GM19023 (cell line): ENCODE measurements at regions not wholly inside any gene's neighbourhood (a gene's known extent, or its start where the extent isn't known, plus 50 kb on each side); places are given as distances from the start of the nearest gene placed in this dataset.

Experiments used
- ATAC-seq: cut with Tn5 transposase; IDR thresholded peaks from one replicate; pipeline ENCODE4 v1.9.1; 2021; ENCODE audit warnings: mild to moderate bottlenecking, moderate library complexity; ENCODE audit not compliant: unreplicated experiment

DNA sequence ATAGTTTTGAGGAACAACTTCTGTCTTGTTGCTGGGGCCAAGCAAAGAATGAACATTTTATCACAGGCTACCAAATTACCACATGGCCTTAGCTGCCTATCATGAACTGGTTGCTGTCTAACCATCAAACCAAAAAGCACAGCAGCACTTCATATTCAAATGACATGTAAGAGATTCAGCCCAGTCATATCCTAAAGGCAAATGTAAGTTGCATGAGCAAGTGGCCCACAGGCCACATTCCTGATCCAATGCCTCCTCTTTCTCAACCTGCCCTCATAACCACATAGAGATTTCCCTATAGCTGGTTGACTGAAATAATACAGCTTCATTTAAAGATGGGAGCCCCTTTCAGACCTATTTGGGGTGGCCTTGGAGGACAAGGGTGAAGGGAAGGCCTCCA lies 572.3 kb downstream of the IRS1 start:
- no peak for ATAC-seq

DNA sequence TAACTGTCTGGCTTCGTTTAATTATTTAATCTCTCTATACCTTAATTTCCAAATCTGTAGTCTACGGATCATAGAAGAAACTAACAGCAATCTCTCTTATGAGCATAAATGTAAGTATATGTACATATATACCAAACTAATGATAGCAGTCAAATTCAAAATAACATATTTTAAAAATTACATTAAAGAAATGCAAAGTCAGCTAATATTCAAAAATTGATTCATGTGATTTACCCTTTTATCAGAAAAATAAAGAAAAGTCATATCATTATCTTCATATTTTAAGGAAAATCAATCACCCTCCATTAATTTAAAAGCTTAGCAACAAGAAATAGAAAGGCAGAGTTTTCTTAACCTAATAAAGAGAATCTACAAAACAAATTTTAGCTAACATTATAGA lies 575.9 kb downstream of the IRS1 start:
- no peak for ATAC-seq

DNA sequence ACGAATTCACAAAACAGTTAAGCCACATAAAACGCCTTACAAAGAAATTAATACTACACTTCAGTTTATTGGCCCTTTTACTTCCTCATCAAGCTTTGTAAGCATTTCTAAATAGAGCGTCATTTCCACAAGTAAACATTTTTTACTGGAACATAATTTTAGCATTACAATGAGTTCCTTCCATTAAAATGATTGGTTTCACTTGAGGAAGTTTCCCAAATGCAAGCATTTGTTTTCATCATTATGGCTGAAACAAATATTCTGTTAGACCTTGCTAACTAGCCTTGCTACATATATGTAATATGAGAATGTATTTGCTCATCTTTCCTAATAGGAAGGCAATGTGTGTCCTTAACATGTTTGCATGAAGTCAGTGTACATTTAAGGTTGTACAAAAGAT lies 579.1 kb downstream of the IRS1 start:
- ATAC-seq = no peak

DNA sequence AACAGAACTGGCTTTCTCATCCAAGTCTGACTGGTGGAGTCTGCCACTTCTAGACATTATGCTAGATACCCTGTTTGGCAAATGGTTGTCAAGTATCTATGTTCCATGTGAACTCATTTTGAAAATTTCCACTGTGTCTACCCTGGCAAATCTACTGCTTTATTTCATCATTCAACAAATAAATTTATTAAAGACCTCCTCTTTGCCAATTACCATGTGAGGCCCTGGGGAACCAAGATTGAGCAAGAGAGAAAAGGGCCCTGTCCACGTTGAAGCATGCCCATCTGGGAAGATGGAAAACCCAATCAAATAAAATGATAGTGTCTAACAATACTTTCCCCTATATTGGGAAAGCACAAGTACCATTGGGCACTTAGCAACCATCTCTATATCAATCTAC lies 582.4 kb downstream of the IRS1 start:
- ATAC-seq = no peak

DNA sequence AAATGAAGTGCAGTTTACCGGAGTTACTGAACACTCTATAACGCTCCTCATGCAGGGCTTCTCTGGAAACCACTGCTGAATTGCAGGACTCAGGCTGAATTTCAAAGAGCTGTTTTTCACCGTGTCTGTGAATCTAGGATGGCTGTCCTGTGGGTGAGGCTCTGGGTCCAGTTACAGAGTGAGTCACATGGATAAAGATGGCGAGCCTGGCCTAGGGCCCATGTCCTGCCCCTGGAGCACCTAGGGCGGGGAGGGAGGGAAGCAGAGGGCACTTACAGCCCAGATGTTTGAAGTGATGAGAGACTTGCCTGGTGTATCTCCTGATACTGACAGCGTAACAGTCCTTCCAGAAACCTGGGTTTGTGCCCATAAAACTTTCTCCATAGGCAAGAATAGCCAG lies 583.0 kb downstream of the IRS1 start:
- ATAC-seq = no peak

DNA sequence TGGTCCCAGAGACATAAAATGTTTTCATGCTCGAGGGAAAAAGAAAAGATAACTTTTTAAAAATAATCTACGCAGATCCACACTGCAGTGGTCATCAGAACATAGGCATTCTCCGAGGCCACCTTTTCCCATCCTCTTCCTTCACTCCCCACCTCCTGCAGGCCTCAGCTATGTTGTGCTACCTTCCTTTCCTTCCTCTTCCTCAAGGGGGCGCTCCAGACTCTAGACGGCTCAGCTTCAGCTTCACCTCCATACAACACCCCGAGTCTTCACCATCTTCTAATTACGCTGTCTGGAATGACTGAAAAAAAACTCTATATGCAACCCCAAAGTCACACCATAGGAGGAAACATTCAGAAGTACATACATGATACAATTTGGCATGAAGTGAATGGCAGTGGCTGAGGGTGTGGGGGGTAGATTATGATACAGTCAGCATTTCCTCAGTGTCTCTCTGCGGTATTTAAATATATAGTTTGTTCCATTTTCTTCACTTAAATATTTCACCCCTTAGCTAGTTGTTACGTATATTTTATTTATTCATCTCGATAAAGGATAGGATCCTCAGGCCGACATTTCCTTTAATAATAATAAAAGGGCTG lies 583.6 kb downstream of the IRS1 start:
- peak; percentile 93 for ATAC-seq

DNA sequence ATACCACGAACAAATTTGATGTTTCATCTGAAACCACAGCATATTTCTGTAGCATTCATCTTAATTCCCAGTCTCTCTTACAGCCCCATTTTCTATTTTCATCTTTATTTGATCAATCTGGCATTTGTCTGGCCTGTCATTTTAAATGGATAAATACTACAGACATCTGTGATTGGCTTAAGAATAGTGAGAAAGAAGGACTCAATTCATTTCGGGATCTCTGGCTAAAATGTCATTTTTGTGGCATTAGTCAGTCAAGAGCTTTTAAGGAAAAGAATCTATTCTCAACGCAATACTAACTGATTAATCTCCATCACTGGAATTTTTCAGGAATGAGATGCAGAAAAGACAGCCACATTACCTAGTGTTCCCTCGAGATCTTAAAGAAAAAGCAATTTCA lies 585.9 kb downstream of the IRS1 start:
- no peak for ATAC-seq

DNA sequence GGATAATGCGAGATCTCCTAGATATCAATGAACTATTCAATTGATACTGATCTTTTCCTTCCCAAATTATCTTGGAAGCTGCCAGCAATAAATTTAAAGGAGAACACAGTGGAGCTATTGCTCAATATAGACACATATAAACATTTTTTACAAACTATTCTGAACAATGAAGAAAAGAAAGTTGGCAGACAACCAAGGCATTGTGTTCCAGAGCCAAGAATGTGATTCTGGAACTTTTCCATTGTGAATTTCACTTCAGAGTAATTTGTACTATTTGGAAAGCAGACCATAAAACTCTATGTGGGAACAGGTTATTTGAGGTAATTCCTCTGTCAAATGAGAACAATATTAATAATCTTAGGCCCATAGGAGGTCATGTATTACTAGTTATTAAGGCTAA lies 588.2 kb downstream of the IRS1 start:
- no peak for ATAC-seq

DNA sequence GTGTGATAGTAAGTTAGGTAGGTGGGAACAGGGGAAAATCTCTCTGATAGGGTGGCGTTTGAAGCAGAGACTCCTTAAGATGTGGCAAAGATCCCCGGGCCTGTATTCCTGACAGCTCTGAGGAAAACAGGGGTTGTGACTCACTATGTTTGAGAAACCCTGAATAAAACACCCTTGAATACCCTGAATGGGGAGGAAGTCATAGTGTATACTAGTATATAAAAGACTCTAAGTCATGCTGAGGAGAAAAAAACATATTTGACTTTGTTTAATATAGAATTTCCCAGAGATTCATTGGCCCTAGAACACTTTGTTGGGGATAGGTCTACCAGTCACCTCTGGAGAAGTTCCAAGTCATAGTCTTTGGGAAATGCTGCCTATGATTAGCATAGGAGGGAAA lies 590.9 kb downstream of the IRS1 start:
- no peak for ATAC-seq

DNA sequence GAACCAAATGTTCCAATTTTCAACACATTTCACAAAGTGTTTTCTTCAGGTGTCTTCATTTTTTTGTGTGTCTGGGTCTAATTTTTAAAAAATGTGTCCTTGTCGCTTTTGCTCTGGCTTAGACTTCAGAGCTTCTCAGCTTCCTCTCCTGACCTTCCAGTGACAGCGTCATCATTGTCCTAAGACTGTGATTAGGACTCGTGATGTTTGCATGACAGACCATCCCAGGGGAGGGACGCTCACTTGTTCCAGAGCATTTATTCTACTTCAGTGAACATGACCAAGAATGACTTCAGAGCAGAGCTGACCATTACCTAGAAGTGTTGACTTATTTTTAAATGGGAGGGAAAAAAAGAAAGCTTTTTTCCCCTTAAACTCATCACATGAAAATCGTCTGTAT lies 591.9 kb downstream of the IRS1 start:
- ATAC-seq = no peak

DNA sequence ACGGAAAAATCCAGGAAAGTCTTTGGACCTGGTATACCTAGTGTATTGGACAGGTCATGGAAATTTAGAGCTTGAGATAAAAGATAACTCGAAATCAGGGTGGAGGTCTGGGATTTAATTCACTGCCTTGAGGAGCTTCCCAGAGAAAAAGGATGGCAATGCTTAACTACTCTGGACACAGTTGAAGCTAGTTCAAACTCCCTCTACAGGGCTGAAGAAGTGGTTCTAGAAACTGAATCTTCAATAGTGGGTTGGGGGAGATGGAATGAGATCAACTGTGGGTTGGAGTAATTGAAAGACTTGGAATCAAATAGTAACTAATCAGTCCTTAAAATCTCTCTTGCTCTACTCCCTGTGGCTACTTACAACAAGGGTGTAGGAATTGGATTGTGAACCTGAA lies 600.1 kb downstream of the IRS1 start:
- no peak for ATAC-seq

DNA sequence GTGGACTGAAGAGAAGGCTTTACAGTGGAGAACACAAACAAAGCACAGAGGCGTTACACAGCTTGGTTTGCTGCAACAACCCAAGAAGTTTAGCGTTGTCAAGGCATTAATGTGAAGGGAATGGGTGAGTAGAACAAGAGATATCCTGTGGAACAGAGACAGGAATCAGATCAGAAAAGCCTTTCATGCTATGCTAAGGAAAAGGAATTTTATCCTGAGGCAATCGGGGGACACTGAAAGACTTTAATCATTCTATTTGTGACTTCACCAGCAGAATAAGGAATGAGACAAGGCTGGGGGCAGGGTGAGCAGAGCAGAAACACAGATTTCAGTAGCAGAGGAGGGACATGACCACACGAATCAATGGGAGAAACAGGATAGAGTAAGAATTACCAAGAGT lies 600.7 kb downstream of the IRS1 start:
- no peak for ATAC-seq

DNA sequence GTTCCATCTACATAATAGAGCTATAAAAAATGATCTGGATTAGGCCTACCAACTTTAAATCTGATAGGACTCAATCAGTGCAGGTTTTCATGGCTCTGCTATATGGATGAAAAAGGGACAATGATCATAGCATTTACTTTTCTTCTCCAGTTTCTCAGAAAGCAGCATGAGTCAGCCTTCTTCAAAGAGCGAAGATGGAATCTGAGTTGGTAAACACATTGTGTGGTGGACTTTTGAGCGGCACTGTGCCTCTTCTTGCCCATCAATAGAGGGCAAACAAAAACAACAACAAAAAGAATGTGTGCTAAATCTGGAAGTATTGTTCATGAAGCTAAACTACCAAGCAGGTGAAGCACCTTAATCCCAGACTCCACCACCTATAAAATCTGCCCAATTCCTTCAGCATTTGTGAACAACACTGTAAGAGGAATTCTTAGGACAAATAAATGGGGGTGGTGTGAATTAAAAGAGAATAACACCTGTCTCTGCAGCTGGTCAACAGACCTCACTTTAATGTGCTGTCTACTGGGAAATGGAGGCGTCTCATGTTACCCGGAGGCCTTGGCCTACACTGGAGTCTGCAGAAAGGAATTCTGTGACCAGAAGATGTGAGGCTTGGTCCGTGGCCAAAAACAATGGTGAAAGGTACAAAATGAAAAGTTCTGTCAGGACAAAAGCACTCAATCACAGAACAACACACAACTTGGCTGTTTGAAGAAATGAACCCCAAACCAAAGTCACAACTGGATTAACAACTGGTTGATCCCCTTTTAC lies 609.0 kb downstream of the IRS1 start:
- no peak for ATAC-seq

DNA sequence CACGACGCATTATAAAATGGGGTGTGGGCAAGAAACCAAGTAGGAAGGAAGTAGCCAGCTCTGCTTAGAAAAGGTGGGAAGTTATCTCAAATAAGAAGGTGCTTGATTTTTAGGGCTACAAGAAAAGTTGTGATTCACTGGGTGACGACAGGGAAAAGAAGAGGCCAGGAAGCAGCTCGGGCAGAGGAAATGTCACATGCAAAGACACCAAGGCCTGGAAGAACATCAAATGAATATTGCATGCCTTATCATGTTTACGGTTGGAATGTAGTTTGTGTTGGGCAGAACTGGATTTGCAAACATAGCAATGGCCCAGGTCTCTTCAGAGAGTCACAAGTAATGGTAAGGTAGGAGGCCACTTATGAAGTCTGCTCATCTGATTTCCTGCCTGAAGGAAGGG lies 610.6 kb downstream of the IRS1 start:
- ATAC-seq = no peak

DNA sequence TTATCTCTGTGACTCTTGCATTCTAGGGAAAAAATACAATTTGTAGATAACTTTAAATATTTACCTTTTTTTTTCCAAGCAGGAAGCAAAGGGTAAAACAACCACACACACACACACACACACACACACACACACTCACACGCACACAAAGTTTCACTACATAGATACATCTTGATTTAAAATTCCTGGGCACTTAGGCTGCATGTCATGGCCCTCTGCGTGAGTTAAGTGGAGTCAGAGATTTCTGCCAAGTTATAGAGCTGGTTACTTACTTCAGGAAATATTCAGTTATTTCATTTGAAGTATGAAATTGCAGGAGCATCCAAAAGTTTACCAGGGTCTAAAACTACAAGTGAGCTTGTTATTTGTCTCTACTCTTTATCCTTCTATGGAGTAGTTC lies 612.0 kb downstream of the IRS1 start:
- no peak for ATAC-seq

DNA sequence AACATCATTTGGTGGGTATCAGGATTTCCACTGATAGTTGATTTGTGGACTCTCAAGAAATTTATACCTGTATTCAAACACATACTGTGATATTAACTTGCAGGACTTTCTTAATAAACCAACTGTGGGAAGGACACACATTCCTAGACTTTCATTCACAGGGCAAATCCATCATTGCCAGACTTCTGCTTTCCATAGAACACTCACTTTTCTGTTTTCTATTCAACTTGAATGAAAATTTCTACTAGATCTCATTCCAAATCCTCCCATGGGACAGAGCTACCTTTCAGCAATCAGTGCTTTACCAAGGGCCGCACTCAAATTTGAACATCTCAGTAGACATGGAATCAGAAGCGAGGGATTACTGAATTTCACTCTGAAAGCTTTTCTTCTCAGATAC lies 612.5 kb downstream of the IRS1 start:
- ATAC-seq = no peak

DNA sequence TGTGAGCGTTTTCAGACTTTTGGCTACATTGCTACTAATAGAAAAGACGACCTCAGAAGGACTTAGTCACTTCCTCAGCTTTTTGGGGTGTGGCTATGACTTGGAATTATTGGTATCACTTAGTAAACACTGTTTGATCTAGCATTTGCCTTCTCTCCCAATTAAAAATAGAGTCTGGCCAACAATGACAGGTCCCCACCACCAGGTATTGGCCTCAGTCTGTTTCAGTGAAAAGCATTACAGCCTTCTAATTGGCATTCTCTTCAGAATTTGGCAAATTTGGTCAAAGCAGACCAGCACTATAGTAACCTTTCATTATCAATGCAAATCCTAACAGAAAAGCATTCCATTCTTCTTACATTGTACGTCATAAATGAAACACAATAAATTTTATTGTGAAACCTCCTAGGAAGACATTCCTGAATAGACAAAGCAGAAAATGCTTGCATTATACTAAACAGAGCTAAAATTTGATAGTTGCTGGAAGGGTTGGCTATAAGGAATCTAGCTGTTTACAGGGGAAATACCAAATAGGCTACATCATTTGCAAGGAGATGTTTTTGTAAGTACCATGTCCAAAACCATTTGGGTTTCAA lies 613.9 kb downstream of the IRS1 start:
- no peak for ATAC-seq

DNA sequence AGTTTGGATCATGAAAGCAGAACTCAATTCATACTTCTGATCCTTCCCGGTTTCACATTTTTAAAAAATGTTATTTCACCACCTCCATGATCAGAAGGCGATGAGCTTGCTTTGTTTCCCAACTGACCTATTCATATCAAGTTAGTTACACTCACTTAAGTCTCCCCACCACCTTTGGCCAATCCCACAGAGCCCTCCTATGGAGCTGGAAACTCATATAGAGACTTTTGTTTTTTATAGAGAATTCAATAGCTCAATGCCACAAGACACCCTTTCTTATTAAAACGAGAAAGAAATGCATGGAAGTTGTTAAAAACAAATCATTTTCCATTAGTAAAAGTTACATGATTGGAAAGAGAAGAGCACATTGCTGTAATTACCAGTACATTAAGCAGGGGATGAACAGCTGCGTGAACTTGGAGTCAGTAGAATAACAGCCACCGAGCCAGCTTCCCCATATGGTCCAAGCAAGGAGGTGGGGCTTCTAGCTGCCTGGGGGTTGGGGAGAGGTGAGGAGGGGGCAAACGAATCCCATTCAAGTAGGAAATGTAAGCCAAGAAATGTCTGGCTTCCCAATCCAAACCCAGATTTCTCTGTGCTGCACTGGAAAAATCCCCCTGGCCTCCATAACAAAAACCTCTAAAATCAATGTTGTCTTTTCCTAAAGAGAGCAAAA lies 614.5 kb downstream of the IRS1 start:
- ATAC-seq = no peak

DNA sequence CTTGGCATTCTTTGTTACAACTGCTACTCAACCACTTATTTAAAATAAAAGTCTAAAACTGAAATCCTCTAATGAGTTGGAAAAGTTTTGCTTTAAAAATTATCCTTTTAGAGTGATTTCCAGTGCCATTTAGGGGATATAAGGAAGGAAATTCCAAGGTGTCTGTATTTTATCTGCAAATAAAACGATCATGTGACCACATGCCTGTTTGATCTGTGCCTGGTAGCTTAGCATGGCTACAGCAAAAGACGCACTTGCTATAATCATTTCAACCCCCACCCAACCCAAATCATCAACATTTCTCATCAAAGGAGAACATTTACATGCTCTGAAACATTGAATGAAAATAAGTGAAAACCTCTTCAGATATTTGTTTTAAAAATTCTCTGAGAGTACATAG lies 615.1 kb downstream of the IRS1 start:
- no peak for ATAC-seq

DNA sequence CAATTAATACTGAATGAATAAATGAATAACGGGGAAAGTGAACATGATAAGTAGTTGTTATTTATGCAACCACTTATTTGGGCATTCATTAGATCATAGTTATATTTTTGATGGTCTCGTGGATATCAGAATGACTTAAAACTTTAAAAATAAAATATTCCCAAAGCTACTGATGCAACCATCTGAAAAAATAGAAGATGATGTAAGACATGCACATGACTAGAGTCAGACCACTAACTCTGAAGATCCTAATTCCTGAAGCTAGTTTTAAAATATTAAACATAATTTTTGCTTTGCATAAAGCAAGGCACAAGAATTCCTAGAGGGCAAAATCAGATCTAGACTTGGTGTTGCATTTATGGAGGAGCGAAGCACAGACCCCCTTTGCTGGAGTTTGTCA lies 616.1 kb downstream of the IRS1 start:
- ATAC-seq = no peak

DNA sequence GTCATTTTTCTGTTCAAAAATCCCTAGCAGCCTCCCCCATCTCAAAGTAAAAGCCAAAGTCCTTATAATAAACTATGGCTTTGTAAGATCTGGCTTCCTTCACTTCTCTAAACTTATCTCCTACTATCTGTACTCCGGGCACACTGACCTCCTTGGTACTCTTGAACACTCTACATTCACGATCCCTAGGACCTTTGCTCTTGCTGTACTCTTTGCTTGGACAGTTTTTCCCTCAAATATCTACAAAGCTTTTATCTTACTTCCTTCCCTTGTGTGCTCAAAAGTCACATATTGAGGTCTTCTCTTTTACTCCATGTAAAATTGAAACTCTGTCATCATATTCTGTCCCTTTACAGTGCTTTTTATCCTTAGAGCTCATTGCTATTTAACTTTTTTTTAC lies 616.6 kb downstream of the IRS1 start:
- ATAC-seq = no peak

DNA sequence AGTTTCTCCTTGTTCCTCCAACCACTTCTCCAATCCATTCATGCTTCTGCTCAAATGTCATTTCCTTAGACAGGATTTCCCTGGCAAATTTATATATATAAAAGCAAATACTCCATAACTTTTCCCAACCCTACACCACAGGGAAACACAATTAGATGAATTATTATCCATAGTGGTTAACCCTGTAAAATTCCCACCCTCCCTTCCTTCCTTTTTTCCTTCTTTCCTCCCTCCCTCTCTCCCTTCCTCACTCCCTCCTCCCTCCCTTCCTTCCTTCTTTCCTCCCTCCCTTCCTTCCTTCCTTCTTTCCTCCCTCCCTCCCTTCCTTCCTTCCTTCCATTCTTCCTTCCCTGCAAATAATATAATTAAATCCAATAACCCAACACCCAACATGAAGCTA lies 617.7 kb downstream of the IRS1 start:
- no peak for ATAC-seq
